MM.1S (cell line): ENCODE measurements at regions not wholly inside any gene's neighbourhood (a gene's known extent, or its start where the extent isn't known, plus 50 kb on each side); places are given as distances from the start of the nearest gene placed in this dataset.

ENCODE experiments used
- DNase-seq: peaks from one replicate; pipeline ENCODE4 v3.0.0-alpha.2; 2015
- H2AFZ ChIP-seq: fragments of 300-600 bp; sonication (generic); 2 replicates; pipeline ENCODE4 v1.6.0; 2016; ENCODE audit warnings: antibody characterized with exemption, low read length
- H3F3A ChIP-seq: fragments of 300-600 bp; sonication (generic); 2 replicates; pipeline ENCODE4 v1.6.1; 2016; ENCODE audit warnings: mild to moderate bottlenecking, antibody characterized with exemption, low read length, moderate library complexity, mixed read lengths; ENCODE audit not compliant: insufficient read depth
- H3K27ac ChIP-seq: fragments of 300-600 bp; sonication (generic); 2 replicates; pipeline ENCODE4 v1.5.1; 2016; ENCODE audit warnings: mild to moderate bottlenecking, low read length
- H3K27me3 ChIP-seq: fragments of 300-600 bp; sonication (generic); replicated peaks from 2 replicates; pipeline ENCODE4 v1.6.0; 2016; ENCODE audit warnings: low read length; ENCODE audit not compliant: insufficient read depth
- H3K36me3 ChIP-seq: fragments of 300-600 bp; sonication (generic); replicated peaks from 2 replicates; pipeline ENCODE4 v1.6.1; 2016; ENCODE audit warnings: mild to moderate bottlenecking, low read length, mixed read lengths; ENCODE audit not compliant: insufficient read depth
- H3K4me1 ChIP-seq: fragments of 300-600 bp; sonication (generic); 2 replicates; pipeline ENCODE4 v1.6.1; 2016; ENCODE audit warnings: low read length, mixed read lengths
- H3K4me2 ChIP-seq: fragments of 300-600 bp; sonication (generic); 2 replicates; pipeline ENCODE4 v1.6.0; 2016; ENCODE audit warnings: low read depth, low read length
- H3K4me3 ChIP-seq: fragments of 300-600 bp; sonication (generic); 2 replicates; pipeline ENCODE4 v1.5.1; 2016; ENCODE audit warnings: low read length, mixed read lengths
- H3K79me2 ChIP-seq: fragments of 300-600 bp; sonication (generic); 2 replicates; pipeline ENCODE4 v1.6.1; 2016; ENCODE audit warnings: mixed run types, low read length, mixed read lengths
- H3K9ac ChIP-seq: fragments of 300-600 bp; sonication (generic); 2 replicates; pipeline ENCODE4 v1.6.1; 2016; ENCODE audit warnings: low read length, mixed read lengths
- H3K9me2 ChIP-seq: fragments of 300-600 bp; sonication (generic); replicated peaks from 2 replicates; pipeline ENCODE4 v1.6.1; 2016; ENCODE audit warnings: mild to moderate bottlenecking, low read length, mixed read lengths; ENCODE audit not compliant: insufficient read depth
- H3K9me3 ChIP-seq: fragments of 300-600 bp; sonication (generic); replicated peaks from 2 replicates; pipeline ENCODE4 v1.6.1; 2016; ENCODE audit warnings: mild to moderate bottlenecking, low read length, mixed read lengths; ENCODE audit not compliant: insufficient read depth
- H4K20me1 ChIP-seq: fragments of 300-600 bp; sonication (generic); 2 replicates; pipeline ENCODE4 v1.6.1; 2016; ENCODE audit warnings: mild to moderate bottlenecking, low read length, moderate library complexity, mixed read lengths; ENCODE audit not compliant: insufficient read depth
- EZH2 ChIP-seq: fragments of 300-600 bp; sonication (generic); optimal IDR thresholded peaks from 2 replicates; pipeline ENCODE3; 2017; ENCODE audit warnings: low read depth, mild to moderate bottlenecking, antibody characterized with exemption, low read length, mixed read lengths
- EZH2phosphoT487 ChIP-seq: fragments of 300-600 bp; sonication (generic); IDR thresholded peaks from 2 replicates; pipeline ENCODE4 v1.6.1; 2018; ENCODE audit warnings: antibody characterized with exemption, low read length
- TF ChIP-seq, protein P1 (sequence below): fragments of 300-600 bp; sonication (generic); IDR thresholded peaks from 2 replicates; pipeline ENCODE4 v1.5.1; 2016; ENCODE audit warnings: antibody characterized with exemption, low read length, mixed read lengths

DNA sequence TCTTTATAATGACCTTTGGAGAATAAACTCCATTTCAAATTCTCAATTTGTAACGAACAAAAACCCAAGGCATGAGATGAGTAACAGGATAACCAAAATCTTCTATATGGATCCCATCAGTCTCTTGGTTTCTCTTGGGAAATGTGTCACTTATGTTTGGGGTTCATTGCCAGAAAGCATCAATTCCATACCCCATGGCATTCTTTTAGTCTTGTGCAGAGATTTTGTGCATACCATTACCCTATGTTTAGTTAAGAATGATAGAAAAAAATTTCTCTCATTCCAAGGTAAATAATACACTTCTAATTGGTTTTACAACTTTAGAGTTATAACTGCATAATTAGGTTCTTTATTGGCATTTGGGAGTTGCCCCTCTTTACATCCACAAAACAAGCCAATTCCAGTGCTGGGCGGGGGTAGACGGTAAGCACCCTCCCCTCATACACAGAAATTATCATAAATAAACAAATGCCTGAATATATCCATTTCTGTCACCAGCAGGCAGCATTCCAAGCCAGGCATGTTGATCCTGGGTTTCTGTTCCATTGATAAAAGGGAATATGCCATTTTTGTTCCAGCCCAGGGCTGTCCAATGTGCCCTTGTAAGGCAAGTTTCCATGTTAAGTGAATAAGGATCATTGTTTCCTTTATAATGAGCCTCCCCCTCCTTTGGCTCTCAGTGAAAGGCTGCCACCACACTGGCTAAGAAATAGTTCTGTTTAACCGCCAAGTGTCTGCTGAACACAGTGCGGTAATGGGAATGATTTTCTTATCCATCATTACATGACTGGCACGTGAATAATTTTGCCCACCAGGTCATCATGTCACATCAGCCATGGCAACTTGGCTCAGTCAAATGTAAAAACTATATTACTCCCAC lies 680.1 kb upstream of the ZEB2 start:
- Histone ChIP-seq H3K27ac (no peak overlapping the region), H3K4me2 (no peak overlapping the region), H3K9me3 (no peaks in the 10 kb centered on the region), H3K79me2 (no peaks in the 10 kb centered on the region), H3K9ac (no peak overlapping the region), H3K9me2 (no peaks in the 10 kb centered on the region), H3K36me3 (no peaks in the 10 kb centered on the region), H3K27me3 (no peaks in the 10 kb centered on the region), H3F3A (no peaks in the 10 kb centered on the region), H3K4me1 (no peaks in the 10 kb centered on the region), H4K20me1 (no peaks in the 10 kb centered on the region), H2AFZ (no peak overlapping the region), H3K4me3 (no peak overlapping the region)
- no peak for DNase-seq
- TF ChIP-seq EZH2, result no peak
- no peak for TF ChIP-seq EZH2phosphoT487
- TF ChIP-seq, protein P1, sequence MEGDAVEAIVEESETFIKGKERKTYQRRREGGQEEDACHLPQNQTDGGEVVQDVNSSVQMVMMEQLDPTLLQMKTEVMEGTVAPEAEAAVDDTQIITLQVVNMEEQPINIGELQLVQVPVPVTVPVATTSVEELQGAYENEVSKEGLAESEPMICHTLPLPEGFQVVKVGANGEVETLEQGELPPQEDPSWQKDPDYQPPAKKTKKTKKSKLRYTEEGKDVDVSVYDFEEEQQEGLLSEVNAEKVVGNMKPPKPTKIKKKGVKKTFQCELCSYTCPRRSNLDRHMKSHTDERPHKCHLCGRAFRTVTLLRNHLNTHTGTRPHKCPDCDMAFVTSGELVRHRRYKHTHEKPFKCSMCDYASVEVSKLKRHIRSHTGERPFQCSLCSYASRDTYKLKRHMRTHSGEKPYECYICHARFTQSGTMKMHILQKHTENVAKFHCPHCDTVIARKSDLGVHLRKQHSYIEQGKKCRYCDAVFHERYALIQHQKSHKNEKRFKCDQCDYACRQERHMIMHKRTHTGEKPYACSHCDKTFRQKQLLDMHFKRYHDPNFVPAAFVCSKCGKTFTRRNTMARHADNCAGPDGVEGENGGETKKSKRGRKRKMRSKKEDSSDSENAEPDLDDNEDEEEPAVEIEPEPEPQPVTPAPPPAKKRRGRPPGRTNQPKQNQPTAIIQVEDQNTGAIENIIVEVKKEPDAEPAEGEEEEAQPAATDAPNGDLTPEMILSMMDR, result no peak

GRCh38 chr2:145199042-145199441 lies 679.1 kb upstream of the ZEB2 start:
- Histone ChIP-seq H3K4me2 (no peak overlapping the region), H3K27me3 (no peaks in the 10 kb centered on the region), H3K9ac (no peak overlapping the region), H3K4me1 (no peaks in the 10 kb centered on the region), H3K4me3 (no peak overlapping the region), H3K27ac (no peak overlapping the region), H3K9me3 (no peaks in the 10 kb centered on the region), H3K36me3 (no peaks in the 10 kb centered on the region), H3F3A (no peaks in the 10 kb centered on the region), H2AFZ (no peak overlapping the region), H3K79me2 (no peaks in the 10 kb centered on the region), H4K20me1 (no peaks in the 10 kb centered on the region), H3K9me2 (no peaks in the 10 kb centered on the region)
- TF ChIP-seq, protein P1, result no peak
- TF ChIP-seq EZH2 (no peak), EZH2phosphoT487 (no peak)
- no peak for DNase-seq

- H3K9ac ChIP-seq, result no peak overlapping the region
- H3K9me3 ChIP-seq, result no peaks in the 10 kb centered on the region
- no peaks in the 10 kb centered on the region for H3K4me1 ChIP-seq
- H3K79me2 ChIP-seq, result no peaks in the 10 kb centered on the region
- H2AFZ ChIP-seq, result no peak overlapping the region
- no peaks in the 10 kb centered on the region for H3K27me3 ChIP-seq
- H3K27ac ChIP-seq, result no peak overlapping the region
- DNase-seq, result no peak
- H3K4me2 ChIP-seq, result no peak overlapping the region
- H4K20me1 ChIP-seq, result no peaks in the 10 kb centered on the region
- H3K9me2 ChIP-seq, result no peaks in the 10 kb centered on the region
- no peaks in the 10 kb centered on the region for H3F3A ChIP-seq
- H3K36me3 ChIP-seq, result no peaks in the 10 kb centered on the region
- H3K4me3 ChIP-seq, result no peak overlapping the region
- TF ChIP-seq, protein P1, result no peak
- TF ChIP-seq EZH2 (no peak), EZH2phosphoT487 (no peak)
Measured at GRCh38 chr2:145198555-145198954, 678.6 kb upstream of the ZEB2 start.
